GM19351 (cell line): ENCODE measurements at regions not wholly inside any gene's neighbourhood (a gene's known extent, or its start where the extent isn't known, plus 50 kb on each side); places are given as distances from the start of the nearest gene placed in this dataset.
"Not testable (repeated sequence)": the region's sequence is repeated elsewhere in the genome, so short reads cannot be mapped to it uniquely, and the experiment has no call there.

ENCODE experiments used
- ATAC-seq: cut with Tn5 transposase; IDR thresholded peaks from one replicate; pipeline ENCODE4 v1.9.1; 2021; ENCODE audit warnings: mild to moderate bottlenecking, moderate library complexity; ENCODE audit not compliant: unreplicated experiment

- ATAC-seq, result no peak
Measured at GRCh38 chr2:53610260-53610659, 157.3 kb upstream of the CHAC2 start.

- ATAC-seq, result no peak
Measured at GRCh38 chr2:53609551-53609950, 158.1 kb upstream of the CHAC2 start.

GRCh38 chr2:53608293-53608692 is 159.3 kb upstream of the CHAC2 start:
- no peak for ATAC-seq

GRCh38 chr2:53600815-53601214 is 166.8 kb upstream of the CHAC2 start:
- ATAC-seq, result no peak

GRCh38 chr2:53586733-53587612 is 180.6 kb upstream of the CHAC2 start:
- not testable (repeated sequence) for ATAC-seq

- no peak for ATAC-seq
Measured at GRCh38 chr2:53584986-53585385, 182.6 kb upstream of the CHAC2 start.

- no peak for ATAC-seq
Measured at GRCh38 chr2:53583583-53583982, 184.0 kb upstream of the CHAC2 start.

- no peak for ATAC-seq
Measured at GRCh38 chr2:53582556-53582955, 185.0 kb upstream of the CHAC2 start.

- no peak for ATAC-seq
Measured at GRCh38 chr2:53576166-53576565, 191.4 kb upstream of the CHAC2 start.

- ATAC-seq, result no peak
Measured at GRCh38 chr2:53575721-53576124, 191.9 kb upstream of the CHAC2 start.

GRCh38 chr2:53572696-53573095 is 194.9 kb upstream of the CHAC2 start:
- ATAC-seq, result no peak

GRCh38 chr2:53569957-53570727 is 197.5 kb upstream of the CHAC2 start:
- no peak for ATAC-seq

GRCh38 chr2:53568469-53568868 is 199.1 kb upstream of the CHAC2 start:
- ATAC-seq, result peak; percentile 78

- no peak for ATAC-seq
Measured at GRCh38 chr2:53567073-53567472, 200.5 kb upstream of the CHAC2 start.

- no peak for ATAC-seq
Measured at GRCh38 chr2:53562407-53562806, 205.2 kb upstream of the CHAC2 start.

GRCh38 chr2:53561155-53561554 is 206.4 kb upstream of the CHAC2 start:
- ATAC-seq, result no peak

- no peak for ATAC-seq
Measured at GRCh38 chr2:53559302-53559966, 208.2 kb upstream of the CHAC2 start.

- ATAC-seq, result no peak
Measured at GRCh38 chr2:53558867-53559266, 208.7 kb upstream of the CHAC2 start.

- no peak for ATAC-seq
Measured at GRCh38 chr2:53549497-53549896, 218.1 kb upstream of the CHAC2 start.

- ATAC-seq, result no peak
Measured at GRCh38 chr2:53545604-53546003, 222.0 kb upstream of the CHAC2 start.

- no peak for ATAC-seq
Measured at GRCh38 chr2:53544871-53545558, 222.6 kb upstream of the CHAC2 start.
